Lung (tissue), 11 donors: ENCODE measurements at regions not wholly inside any gene's neighbourhood (a gene's known extent, or its start where the extent isn't known, plus 50 kb on each side); places are given as distances from the start of the nearest gene placed in this dataset.

Experiments
- ATAC-seq: fragments of 200-7000 bp; cut with Tn5 transposase; one replicate; pipeline ENCODE4 v1.9.1; 2020; ENCODE audit warnings: moderate number of reproducible peaks; ENCODE audit not compliant: insufficient read depth, low FRiP score
- DNase-seq, 3 donors: peaks; one replicate each; pipeline ENCODE4 v3.0.0-alpha.2; 2013 to 2017
- H3K27ac ChIP-seq, 2 donors: one replicate each; pipeline ENCODE4 v1.5.1; 2013; ENCODE audit warnings: mild to moderate bottlenecking in 2 of 2, moderate library complexity in 2 of 2, control low read depth in 1 of 2, inconsistent platforms in 1 of 2, low read depth in 1 of 2, low read length in 1 of 2
- H3K27me3 ChIP-seq, 3 donors: one replicate each; pipeline ENCODE4 v1.5.1; 2013; ENCODE audit warnings: low read length in 2 of 3; ENCODE audit not compliant: control insufficient read depth in 3 of 3, insufficient read depth in 3 of 3
- H3K36me3 ChIP-seq, 4 donors: one replicate each; pipeline ENCODE4 v1.5.1; 2013; ENCODE audit warnings: low read length in 4 of 4, mild to moderate bottlenecking in 1 of 4, moderate library complexity in 1 of 4; ENCODE audit not compliant: control insufficient read depth in 4 of 4, insufficient read depth in 4 of 4
- H3K4me1 ChIP-seq, 5 donors: one replicate each; pipeline ENCODE4 v1.5.1; 2013; ENCODE audit warnings: low read length in 5 of 5, mild to moderate bottlenecking in 2 of 5, moderate library complexity in 1 of 5; ENCODE audit not compliant: control insufficient read depth in 5 of 5, insufficient read depth in 5 of 5
- H3K4me3 ChIP-seq: one replicate; pipeline ENCODE4 v1.5.1; 2013; ENCODE audit warnings: mild to moderate bottlenecking, control low read depth, moderate library complexity
- H3K9ac ChIP-seq, 2 donors: one replicate each; pipeline ENCODE4 v1.5.1; 2013; ENCODE audit warnings: low read length in 2 of 2, control low read depth in 1 of 2; ENCODE audit not compliant: insufficient read depth in 1 of 2
- H3K9me3 ChIP-seq, 4 donors: one replicate each; pipeline ENCODE4 v1.5.1; 2013; ENCODE audit warnings: low read length in 3 of 4, mild to moderate bottlenecking in 1 of 4, moderate library complexity in 1 of 4; ENCODE audit not compliant: control insufficient read depth in 4 of 4, insufficient read depth in 3 of 4
- CTCF ChIP-seq: IDR thresholded peaks from 2 replicates; pipeline ENCODE4 v1.5.1; 2012; ENCODE audit warnings: mild to moderate bottlenecking; ENCODE audit errors: control extremely low read depth, extremely low read depth
- WGBS, 2 donors: extraction: QIAGEN DNeasy Blood & Tissue Kit; methylation state at CpG; one replicate each; pipeline ENCODE4 v1.1.7; 2013; 5-methylcytosine and 5-hydroxymethylcytosine counted together
- donor health status: control.
- donor health status: control.
- donor health status: Bipolar disorder and iron deficiency.
- donor health status: healthy.
- donor health status: DM: yes; HTN: yes; CAD: no.

DNA sequence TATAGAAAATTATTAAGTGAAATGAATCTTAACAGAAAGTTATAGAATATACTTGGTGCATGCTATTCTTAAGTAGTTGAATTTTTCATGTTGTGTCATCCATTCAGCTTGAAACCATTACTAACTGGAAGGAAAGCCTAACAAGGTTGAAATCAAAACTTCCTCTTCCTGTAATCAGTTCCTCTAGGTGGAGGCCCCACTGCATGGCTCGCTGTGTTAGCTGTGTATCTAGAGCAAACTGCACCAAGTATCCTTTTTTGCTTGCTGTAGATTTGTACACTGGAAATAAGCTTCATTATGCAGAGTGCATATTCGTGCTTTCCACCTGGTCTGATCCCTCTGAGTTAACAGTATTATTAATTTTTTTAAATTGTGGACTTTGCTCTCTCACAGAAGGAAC lies 1146.1 kb downstream of the EFNB2 start:
- no peak overlapping the region for H3K27ac ChIP-seq
- no peaks in the 10 kb centered on the region for H3K27me3 ChIP-seq
- H3K4me3 ChIP-seq, result no peak overlapping the region
- 53 to 57% methylated on average over 2 of the region's 2 CpGs for WGBS, 2 donors
- no peak for ATAC-seq
- peak in 2 of 3 donors; percentile 4 to 16 for DNase-seq
- TF ChIP-seq CTCF, result no peak
- no peak overlapping the region for H3K9ac ChIP-seq
- H3K4me1 ChIP-seq, result no peaks in the 10 kb centered on the region
- no peaks in the 10 kb centered on the region for H3K36me3 ChIP-seq
- no peaks in the 10 kb centered on the region for H3K9me3 ChIP-seq

- Histone ChIP-seq H3K27ac (no peak overlapping the region), H3K9ac (no peak overlapping the region), H3K9me3 (peaks cover 0 to 2% (median under 1%) of the 10 kb centered on the region in 4 donors), H3K36me3 (no peaks in the 10 kb centered on the region), H3K27me3 (no peaks in the 10 kb centered on the region), H3K4me1 (no peaks in the 10 kb centered on the region), H3K4me3 (no peak overlapping the region)
- no peak for ATAC-seq
- no peak for TF ChIP-seq CTCF
- DNase-seq, result no peak
- 92 to 94% methylated on average over 7 of the region's 7 CpGs for WGBS, 2 donors
These were observed 1158.0 kb downstream of the EFNB2 start for GRCh38 chr13:105377452-105377851.

GRCh38 chr13:105370011-105370650 lies 1165.3 kb downstream of the EFNB2 start:
- no peaks in the 10 kb centered on the region for H3K4me1 ChIP-seq
- no peak overlapping the region for H3K4me3 ChIP-seq
- no peaks in the 10 kb centered on the region for H3K27me3 ChIP-seq
- no peak overlapping the region for H3K9ac ChIP-seq
- no peak overlapping the region for H3K27ac ChIP-seq
- TF ChIP-seq CTCF, result no peak
- DNase-seq, result peak in 1 of 3 donors; percentile 8
- peaks cover 0 to 5% (median 3%) of the 10 kb centered on the region in 4 donors for H3K9me3 ChIP-seq
- 62 to 66% methylated on average over 2 of the region's 2 CpGs for WGBS, 2 donors
- no peak for ATAC-seq
- no peaks in the 10 kb centered on the region for H3K36me3 ChIP-seq

DNA sequence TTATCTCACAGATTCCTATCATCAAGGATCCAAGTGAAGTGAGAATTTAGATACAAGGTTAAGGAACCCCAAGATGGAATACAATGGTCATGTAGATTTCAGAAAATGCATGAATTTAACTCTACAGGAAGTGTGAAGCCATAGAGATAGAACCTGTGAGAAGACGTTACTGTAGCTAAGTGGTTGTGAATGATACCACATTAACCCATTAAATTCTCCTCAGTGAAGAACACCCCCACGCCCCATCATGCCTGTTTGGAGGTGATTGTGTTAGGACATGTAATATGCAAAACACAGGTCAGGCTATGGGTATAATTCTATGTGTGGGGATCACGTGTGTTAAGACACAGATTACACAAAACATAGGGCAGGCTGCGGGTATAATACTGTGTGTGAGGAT lies 1166.7 kb downstream of the EFNB2 start:
- 88 to 90% methylated on average over 4 of the region's 4 CpGs for WGBS, 2 donors
- no peak for ATAC-seq

More for the DNA sequence above, 1166.7 kb downstream of the EFNB2 start:
- H3K4me3 ChIP-seq, result no peak overlapping the region
- no peak overlapping the region for H3K27ac ChIP-seq
- no peak overlapping the region for H3K9ac ChIP-seq
- H3K36me3 ChIP-seq, result no peaks in the 10 kb centered on the region
- TF ChIP-seq CTCF, result no peak
- no peak for DNase-seq
- H3K9me3 ChIP-seq, result peaks cover 0 to 5% (median 3%) of the 10 kb centered on the region in 4 donors
- peaks cover 0 to 2% (median 0%) of the 10 kb centered on the region in 5 donors for H3K4me1 ChIP-seq
- H3K27me3 ChIP-seq, result no peaks in the 10 kb centered on the region
